Left renal cortex interstitium (tissue), 4 donors: ENCODE measurements at regions not wholly inside any gene's neighbourhood (a gene's known extent, or its start where the extent isn't known, plus 50 kb on each side); places are given as distances from the start of the nearest gene placed in this dataset.

Source experiments
- DNase-seq, 4 donors: peaks; one replicate each; pipeline ENCODE4 v3.0.0-alpha.2; 2013; ENCODE audit warnings: low read depth in 4 of 4, low spot score in 2 of 4, missing footprints in 1 of 4

DNA sequence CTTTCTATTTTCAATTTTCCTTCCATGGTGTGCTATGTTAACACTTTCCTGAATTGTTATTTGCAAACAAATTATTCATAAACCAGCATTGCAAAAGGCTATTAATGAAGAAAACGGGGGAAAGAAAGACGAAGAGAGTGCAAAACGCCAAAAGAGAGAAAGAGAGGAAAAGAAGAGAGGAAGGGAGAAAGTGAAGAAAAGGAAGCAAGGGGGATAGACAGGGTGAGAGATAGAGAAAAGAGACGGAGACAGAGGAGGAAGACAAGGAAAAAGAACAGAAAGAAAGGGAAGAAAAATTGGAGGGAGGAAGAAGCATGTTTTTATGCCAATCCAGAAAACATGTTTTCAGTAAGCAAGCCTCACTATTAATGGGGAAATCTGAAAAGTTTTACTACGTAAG is 310.6 kb downstream of the TFEC start:
- DNase-seq, result no peak

DNA sequence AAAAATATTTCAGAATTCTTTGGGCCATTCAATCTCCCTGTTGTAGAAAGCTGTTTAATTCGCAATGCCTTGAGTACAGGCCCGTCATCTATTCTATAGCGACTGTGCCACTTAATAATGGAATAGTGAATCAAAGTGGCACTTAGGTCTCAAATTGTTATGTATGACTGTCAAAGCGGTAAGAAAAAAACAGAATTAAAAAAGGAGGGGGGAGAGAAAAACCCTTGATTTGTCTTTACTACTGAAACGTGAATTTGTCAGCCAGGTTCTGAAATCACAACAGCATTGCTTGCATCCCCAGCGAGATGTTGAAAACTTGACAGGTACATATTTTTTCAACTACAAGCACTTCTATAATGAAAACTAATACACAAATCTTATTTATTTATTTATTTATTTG is 320.9 kb downstream of the TFEC start:
- DNase-seq, result no peak

DNA sequence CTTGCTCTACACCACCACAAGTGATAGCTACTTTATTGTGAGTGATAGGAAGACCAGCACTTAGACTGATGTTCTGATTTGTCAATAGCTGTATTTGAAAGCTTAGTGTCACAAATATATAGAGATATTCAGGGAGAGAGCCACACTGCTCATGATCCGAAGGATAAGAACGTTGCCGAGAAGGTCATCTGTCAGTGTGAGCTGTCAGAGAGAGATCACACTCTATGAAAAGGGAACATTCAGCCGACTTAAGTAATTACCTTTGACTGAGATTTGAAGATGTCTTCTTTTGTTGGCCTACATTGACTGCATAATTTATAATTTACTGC is 322.6 kb downstream of the TFEC start:
- no peak for DNase-seq

DNA sequence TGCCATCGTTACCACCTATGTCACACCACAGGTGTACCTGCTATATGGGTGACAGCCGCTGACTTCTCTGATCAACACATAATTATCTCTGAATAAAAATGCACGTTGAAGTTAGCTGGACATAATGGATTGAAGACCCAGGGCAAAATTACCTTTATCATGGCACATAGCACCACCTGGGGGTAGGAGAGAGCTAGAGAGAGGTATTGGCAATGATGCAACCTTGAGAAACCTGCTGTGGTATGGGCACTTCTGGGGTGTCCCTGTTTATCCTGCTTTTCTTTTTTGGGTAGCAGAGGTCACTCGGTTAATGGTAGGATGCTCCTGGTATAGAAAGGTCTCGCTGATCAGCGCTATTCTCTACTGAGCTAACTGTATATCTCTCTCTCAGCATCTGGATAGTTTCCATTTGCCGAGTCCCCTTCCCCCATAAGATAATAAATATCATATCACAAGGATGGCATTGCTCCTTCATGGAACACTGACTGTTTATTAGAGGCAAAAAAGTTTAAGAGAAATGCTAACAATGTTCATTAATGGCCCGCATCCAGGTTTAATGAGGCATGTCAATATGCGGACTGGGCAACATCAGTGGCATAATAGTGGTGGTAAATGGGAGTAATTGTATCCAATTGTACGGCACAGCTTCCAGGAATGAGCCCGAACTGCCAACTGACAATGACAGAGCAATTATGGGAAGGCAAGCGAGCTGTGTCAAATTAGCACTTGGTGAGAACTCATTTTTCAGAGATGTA is 323.1 kb downstream of the TFEC start:
- DNase-seq, result peak in 1 of 4 donors; percentile 8

DNA sequence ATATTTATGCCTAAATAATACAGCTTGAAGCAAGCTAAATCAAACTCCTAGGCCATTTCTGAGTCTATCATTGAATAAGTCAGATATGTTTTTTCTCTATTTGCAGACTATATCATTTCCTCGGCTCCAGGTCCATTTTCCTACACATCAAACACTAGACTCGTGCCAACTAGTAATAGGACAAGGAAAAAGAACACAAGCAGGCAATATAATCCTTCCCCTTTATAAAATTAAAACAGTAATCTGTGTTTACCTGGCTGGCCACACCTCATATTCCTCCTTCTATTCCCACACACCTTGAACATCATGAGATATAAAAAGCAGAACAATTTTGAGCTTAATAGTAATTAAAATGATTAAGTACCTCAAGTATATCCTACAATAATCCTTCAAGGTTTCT is 325.7 kb downstream of the TFEC start:
- no peak for DNase-seq

DNA sequence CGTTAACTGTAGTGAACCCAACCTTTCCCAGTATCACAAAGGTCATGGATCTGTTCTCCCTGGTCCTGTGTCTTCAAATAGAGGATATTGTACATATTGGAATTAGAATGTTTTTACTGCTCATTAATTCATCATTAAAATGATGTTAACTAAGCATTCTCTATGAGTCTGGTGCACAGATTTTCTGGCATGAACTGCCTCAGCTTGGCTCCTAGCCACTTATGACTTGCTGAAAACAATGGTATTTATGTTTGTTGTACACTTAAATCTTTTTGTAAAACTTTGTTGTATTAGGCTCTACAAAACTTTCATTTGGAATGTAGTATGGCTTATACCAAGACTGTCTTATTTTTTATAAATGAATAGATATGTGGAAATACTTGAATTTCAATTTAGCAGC is 329.4 kb downstream of the TFEC start:
- no peak for DNase-seq

DNA sequence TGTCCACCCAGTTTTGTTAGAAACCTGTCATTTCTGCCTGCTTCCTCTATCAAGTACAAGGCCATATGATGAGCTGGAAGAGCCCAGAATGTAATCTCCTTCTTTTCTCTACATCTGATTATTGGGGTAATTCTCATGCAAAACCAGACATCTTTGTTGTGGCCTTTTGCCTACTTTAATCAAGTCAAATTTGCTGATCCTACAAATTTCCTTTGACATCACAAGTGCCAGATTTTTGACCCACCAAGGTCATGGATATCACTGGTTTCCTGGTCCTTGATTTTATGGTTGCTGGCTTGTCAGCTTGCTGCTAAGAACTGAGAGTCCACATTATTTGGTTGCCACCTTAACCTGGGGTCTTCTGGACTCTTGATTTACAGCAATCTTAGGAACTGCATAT is 336.1 kb downstream of the TFEC start:
- DNase-seq, result no peak

DNA sequence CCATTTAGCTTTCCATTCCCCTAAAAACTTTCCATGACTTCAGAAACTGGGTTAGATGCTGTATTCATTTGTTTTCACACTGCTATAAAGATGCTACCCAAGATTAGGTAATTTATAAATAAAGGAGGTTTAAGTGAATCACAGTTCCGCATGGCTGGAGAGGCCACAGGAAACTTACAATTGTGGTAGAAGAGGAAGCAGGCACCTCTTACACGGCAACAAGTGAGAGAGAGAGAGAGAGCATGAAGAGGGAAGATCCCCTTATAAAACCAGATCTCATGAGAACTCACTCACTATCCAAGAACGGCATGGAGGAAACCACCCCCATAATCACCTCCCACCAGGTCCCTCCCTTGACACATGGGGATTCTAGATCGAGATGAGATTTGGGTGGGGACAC is 336.8 kb downstream of the TFEC start:
- no peak for DNase-seq

DNA sequence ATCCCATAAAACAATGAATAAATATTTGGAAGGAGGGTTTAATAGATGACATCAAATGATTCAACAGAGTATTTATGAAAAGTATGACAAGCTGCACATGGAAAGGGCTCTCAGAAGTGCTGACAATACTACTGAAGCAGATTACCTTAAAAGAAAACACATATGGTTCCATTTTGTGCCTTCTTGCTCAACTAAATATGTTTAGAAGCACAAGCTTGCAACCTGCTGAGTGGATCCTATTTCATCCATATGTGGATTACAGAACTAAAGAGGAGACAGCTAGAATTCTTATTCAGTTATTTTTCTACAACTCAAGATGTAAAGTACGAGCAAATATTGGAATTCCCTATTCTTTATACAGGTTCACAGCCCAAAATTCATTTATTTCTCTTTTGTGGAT is 340.6 kb downstream of the TFEC start:
- no peak for DNase-seq

DNA sequence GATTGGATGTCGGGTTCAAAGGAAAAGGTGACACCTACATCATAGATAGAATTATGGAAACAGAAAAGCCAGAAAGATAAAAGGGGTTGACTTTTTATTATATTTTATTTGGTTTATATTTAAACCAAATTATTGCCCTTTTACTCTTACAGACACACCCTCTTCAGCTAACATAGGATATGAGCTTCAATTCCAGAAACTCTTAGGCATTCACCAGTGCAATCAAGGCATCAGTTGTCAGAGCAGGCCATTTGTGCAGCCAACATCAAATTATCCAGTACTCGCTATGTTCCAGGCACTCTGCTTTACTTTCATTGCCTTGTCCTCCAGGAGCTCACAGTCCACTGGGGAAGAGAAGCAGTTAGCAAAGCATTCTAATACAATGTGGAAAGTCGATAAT is 347.5 kb downstream of the TFEC start:
- no peak for DNase-seq

DNA sequence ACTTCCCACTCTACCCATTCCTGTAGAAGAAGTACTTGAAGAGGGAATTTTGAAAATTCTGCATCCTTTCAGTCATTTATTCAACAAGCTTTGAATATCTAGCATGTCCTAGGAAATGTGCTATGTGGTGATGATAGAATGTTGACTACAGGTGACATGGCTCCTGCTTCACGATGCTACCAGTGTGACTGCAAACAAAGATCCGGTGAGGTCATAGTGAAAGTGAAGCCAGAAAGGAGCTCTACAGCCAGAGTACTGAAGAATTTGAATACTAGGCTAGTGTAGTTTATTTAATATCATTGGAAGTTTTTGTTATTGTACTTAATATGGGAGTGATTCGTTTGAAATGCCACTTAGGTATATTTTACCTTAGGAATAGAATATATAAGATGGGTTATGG is 348.1 kb downstream of the TFEC start:
- DNase-seq, result no peak

DNA sequence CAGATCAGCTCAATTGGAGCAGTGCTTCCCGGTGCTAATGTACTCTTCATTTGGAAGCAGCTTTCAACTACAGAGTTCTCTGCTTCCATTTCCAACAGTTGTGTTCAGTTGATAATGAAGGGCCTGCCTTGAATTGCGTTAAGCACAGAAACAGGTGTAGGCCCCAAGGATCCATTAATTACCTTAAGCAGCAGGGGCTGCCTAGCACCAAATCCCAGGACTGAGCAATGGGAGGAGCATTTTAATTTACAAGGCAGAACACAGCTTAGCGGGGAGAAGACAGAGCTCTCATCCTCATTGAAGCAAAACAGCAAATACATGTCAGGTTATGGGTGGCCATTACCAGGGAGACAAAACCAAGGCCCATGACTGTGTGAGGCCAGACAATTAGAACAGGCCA is 349.6 kb downstream of the TFEC start:
- no peak for DNase-seq

DNA sequence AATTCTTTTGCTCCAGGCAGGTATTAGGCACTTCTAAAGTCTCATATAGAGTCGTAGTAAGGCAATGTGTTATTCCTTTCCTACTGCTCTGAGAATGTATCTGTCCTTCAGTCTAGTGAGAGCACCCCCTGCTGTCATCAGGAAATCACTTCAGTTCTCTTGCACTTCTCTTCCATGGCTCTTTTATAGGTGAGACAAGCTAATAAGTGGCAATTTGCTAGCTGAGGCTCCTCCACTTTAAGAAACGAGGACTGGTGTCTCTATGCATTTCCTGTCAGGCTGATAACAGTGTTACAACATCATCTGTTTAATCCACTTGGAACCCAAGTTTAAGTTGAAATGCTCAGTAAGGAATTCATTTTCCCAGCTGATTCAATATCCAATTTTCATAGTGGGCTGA is 350.6 kb downstream of the TFEC start:
- DNase-seq, result no peak

DNA sequence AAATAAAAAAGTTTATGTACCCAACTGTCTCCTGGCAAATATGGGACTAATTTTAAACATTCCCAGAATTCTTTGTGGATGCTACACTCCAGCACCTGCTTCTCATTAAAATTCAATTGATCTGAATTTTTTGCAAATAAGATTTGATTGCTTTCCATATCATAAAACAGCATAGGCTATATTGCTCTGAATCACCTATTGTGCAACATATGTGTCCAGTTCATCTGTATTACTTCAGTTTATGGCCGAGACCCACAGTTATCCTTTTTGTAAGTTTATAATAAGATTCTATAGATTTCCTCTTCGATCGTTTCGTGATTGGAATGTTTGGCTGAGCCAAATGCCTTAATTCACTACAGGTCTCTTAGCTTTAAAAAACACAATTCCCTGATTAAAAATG is 351.1 kb downstream of the TFEC start:
- DNase-seq, result no peak

DNA sequence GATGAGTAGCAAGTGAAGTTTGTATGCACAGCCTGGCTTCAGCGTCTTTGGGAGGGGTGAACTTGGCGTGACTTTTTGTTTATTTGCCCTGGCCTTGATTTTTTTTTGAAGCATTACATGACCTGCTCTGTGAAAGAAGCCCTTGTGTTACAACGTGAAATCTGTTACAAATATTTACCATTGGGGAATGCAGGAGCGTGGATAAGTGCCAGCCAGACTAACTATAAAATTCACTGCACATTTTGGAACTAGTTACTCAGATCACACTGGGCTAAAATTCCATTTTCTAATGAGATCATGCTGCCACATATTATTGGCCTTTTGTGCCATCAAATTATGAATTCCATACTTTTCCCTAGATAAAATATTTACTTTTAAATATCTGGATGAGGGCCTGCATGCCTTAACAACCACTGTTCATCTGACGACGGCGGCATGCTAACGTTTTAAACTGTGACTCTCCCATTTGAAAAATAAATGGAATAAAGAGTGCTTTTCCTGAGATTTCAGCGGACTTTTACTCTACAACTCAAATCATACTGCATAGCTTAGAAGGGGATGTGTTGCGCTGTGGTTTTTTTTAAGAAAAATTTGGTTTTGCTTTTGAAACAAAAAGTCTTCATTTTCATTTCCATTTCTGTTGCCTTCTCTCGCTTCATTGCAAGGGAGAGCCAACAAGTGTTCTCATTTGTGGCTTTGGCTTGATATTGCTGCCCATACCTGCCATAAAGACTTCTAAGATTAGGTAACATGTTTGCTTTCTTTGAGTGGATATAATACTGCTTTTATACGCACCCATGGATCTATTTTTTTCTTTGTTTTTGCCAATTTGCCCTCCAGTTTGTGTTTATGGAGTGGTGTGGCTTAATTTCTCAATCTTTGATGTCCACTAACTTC is 352.2 kb downstream of the TFEC start:
- no peak for DNase-seq

DNA sequence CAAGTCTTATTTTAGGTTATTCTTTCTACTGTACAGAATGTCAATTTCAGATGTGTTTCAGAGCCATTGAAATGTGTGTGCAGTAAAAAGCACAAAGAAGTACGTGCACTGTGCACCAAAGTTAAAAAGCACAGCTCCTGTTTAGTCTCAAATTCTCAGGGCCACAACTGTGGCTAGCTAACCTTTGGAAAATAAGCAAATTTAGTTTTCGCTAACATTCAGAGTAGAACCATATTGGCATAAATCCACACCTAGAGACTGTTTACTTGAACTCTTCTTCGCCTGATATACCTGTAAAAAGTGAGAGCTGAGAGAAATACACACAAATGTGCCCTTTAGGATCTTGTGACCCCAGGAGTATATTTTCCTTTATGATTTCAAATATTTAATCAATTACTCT is 353.9 kb downstream of the TFEC start:
- no peak for DNase-seq

DNA sequence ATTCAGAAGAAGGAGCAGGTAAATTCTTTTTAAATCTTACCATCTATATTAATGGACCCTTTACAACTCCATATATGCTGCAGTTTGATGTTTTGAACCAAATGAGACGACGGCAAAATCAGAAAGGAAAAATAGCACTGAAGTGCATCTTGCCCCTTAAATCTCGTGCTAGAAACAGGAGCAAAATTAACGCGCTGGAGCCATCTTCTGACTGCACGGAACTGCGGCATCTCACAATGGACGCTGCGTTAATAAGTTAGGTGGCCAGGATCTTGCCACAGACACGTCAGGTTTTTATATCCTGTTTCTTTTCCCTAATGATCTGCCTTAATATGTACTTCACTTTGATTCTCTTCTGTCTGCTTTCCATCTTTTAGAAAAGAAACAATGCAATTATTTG is 354.5 kb downstream of the TFEC start:
- DNase-seq, result no peak

DNA sequence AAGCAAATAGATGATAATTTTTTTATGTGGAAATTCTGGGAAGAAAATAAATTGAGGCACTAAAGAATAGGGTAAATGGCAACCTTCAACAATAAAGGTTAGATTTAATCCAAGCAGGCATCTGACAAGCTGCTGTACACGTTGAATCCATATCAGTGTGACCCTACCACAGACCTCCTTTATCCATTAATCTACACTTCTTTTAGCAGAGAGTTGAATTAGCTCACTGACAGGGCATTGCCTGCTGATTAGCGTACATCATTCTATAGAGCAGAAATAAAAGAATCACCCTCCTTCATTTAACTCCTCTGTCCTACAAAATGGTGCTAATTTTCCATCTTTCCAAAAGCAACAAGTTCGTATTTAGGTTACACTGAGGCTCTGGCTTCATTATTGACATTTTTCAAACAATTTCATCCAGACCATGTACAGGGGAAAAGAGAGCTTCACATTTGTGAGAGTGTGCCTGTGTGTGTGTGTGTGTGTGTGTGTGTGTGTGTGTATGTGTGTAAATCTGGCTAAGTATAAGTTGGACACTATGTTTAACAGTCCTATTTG is 356.0 kb downstream of the TFEC start:
- DNase-seq, result no peak

DNA sequence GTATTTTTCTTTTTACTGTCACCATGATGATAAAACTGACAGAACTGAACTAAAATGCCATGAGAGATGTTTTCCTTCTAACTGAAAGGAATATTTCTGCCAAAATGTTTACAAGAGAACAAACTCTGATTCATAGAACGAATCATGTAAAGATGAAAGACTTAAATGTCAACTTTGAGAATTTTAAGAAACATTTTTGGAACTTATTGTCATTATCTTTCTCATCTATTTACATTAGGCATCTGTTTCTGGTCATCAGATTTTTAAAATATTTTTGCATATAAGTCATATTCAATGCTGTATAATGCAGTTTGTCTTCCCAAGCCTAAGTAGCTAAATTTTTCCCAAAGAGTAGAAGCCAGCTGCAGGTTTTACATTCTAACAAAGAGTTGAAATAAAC is 358.5 kb downstream of the TFEC start:
- DNase-seq, result no peak

DNA sequence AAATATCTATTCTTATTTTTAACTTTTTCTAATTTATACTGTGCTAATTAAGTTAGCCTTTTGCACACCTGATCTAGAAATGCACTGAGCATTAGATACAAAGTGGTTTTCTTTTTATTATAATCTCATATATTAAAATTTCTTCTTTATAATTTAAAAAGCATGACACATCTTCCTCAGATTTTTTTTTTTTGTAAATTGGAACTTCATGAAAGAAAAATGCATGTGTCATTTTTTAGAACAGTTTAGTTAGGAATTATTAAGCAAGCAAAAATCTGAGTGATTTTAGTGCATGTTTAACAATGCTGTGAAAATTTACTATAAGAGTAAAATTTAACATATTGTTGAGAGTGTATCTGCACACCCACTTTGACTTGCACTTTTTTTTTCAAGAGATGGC is 367.9 kb downstream of the TFEC start:
- no peak for DNase-seq

DNA sequence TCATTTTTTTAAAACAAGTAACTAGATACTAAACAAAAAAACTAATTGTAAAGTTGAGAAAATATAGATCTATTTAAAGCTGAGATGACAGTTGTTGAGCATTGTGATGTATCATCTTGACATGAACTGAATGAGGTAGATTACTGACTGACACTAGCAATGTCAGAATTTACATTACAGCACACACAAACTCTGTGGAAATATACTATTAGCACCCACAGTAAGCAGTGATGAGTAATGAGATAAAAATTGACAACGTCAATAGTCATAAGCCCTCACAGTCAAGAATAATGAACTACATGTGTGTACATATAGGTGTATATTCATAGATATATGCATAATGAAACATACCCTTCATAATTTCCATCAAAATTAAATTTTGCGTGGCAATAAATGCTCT is 368.4 kb downstream of the TFEC start:
- no peak for DNase-seq

DNA sequence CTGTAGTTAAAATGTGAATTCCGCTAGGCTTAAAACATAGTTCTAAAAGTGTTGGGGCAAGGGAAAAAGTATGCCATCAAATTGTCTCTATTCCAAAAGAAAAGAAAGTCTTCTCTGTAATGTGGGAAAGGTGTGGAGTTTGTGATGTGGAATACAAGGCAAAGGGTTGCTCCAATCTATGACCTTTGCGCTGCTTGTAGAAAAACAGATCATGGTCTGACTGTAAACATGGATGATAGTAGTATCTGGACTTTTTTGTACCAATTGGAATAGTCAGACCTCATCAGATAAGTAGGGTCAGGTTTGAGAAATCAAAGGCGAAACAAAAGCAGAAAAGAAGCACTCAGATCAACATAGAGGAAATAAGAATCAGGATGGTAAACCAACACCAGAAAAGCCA is 372.3 kb downstream of the TFEC start:
- DNase-seq, result no peak
